Gastroesophageal sphincter (tissue), 3 donors: ENCODE measurements at regions not wholly inside any gene's neighbourhood (a gene's known extent, or its start where the extent isn't known, plus 50 kb on each side); places are given as distances from the start of the nearest gene placed in this dataset.

Source experiments
- CTCF ChIP-seq, 4 experiments: fragments of 200-600 bp in 2 of 4; fragments of 450-650 bp in 2 of 4; sonication (generic) in 1 of 4; IDR thresholded peaks; one replicate each; pipeline ENCODE4 v1.5.1; 2017 to 2019; ENCODE audit warnings: antibody characterized with exemption in 4 of 4, mild to moderate bottlenecking in 2 of 4, moderate library complexity in 2 of 4
- POLR2AphosphoS5 ChIP-seq: sonication (generic); formaldehyde crosslinking; IDR thresholded peaks from one replicate; pipeline ENCODE4 v1.6.1; 2017; ENCODE audit warnings: antibody characterized with exemption

DNA sequence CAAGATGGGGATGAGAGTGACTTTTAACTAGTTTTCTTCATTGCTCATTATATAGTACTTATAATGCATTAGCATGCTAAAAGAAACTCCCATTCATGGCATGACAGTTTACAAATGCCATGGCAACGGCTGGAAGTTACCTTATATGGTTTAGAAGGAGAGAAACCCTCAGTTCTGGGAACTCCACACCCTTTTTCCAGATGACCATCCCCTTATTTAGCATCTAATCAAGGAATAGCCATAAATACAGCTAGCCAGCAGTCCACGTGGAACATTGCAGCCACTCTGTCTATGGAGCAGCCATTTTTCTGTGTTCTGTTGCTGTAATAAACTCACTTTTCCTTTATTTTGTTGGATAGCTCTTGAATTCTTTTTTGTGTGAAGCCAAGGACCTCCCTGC is 1137.8 kb downstream of the CDH18 start:
- TF ChIP-seq CTCF (IDR thresholded peaks at IDR 0.05) (no peak), POLR2AphosphoS5 (no peak)
